IMR-90 (cell line): ENCODE measurements at regions not wholly inside any gene's neighbourhood (a gene's known extent, or its start where the extent isn't known, plus 50 kb on each side); places are given as distances from the start of the nearest gene placed in this dataset.

ENCODE experiments used
- CEBPB ChIP-seq: IDR thresholded peaks from 2 replicates; pipeline ENCODE4 v1.6.1; 2012; ENCODE audit warnings: low read depth, low read length, improper control_type of control experiment
- CTCF ChIP-seq: conservative IDR thresholded peaks from 2 replicates; pipeline ENCODE4 v1.5.1; 2012; ENCODE audit warnings: mild to moderate bottlenecking, low read depth, low read length, improper control_type of control experiment
- MXI1 ChIP-seq: IDR thresholded peaks from 2 replicates; pipeline ENCODE4 v1.6.1; 2012; ENCODE audit warnings: low read depth, mild to moderate bottlenecking, low read length, moderate library complexity, borderline replicate concordance
- RCOR1 ChIP-seq: IDR thresholded peaks from 2 replicates; pipeline ENCODE4 v1.6.1; 2012; ENCODE audit warnings: mild to moderate bottlenecking, low read length, improper control_type of control experiment; ENCODE audit not compliant: insufficient replicate concordance
- SMC3 ChIP-seq: fragments of 150-350 bp; IDR thresholded peaks from 2 replicates; pipeline ENCODE4 v1.6.1; 2016; ENCODE audit warnings: low read depth, mild to moderate bottlenecking, antibody characterized with exemption, low read length, moderate library complexity

GRCh38 chr7:155208681-155209477 lies 88.8 kb upstream of the INSIG1 start:
- TF ChIP-seq CTCF (no peak), MXI1 (no peak), CEBPB (no peak), SMC3 (no peak), RCOR1 (no peak)
